A673 (cell line): ENCODE measurements at regions not wholly inside any gene's neighbourhood (a gene's known extent, or its start where the extent isn't known, plus 50 kb on each side); places are given as distances from the start of the nearest gene placed in this dataset.
"Not testable (repeated sequence)": the region's sequence is repeated elsewhere in the genome, so short reads cannot be mapped to it uniquely, and the experiment has no call there.

Experiments
- EZH2 ChIP-seq: fragments of 200-600 bp; sonication (generic); IDR thresholded peaks from 2 replicates; pipeline ENCODE4 v1.6.1; 2017; ENCODE audit warnings: borderline replicate concordance, low read depth, mild to moderate bottlenecking, mixed read lengths, antibody characterized with exemption, low read length; ENCODE audit not compliant: poor library complexity, severe bottlenecking
- TF ChIP-seq, protein P1 (sequence below): fragments of 300-800, 200-600 bp; sonication (generic); conservative IDR thresholded peaks from 2 replicates; pipeline ENCODE4 v1.5.1; 2017; ENCODE audit warnings: low read depth, mild to moderate bottlenecking, antibody characterized with exemption, low read length, moderate library complexity, mixed read lengths

DNA sequence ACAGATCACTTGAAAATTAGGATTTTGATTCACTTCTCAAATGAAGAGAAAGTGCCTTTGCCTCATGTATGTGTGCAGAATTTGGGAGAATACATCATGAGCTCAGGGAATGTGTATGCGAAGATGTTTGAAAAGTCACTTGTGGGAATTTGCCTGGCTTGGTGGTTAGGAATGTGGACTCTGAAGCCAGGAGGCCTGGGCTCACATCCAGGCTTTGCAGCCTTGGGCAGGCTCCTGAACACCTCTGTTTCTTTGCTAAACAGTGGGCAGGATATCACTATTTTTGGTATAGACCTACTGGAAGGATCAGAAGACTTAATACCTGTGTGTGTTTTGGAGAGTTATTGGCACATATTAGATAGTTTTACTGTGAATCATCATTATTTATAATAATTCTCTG lies 295.0 kb upstream of the PLGLB2 start:
- TF ChIP-seq, protein P1, sequence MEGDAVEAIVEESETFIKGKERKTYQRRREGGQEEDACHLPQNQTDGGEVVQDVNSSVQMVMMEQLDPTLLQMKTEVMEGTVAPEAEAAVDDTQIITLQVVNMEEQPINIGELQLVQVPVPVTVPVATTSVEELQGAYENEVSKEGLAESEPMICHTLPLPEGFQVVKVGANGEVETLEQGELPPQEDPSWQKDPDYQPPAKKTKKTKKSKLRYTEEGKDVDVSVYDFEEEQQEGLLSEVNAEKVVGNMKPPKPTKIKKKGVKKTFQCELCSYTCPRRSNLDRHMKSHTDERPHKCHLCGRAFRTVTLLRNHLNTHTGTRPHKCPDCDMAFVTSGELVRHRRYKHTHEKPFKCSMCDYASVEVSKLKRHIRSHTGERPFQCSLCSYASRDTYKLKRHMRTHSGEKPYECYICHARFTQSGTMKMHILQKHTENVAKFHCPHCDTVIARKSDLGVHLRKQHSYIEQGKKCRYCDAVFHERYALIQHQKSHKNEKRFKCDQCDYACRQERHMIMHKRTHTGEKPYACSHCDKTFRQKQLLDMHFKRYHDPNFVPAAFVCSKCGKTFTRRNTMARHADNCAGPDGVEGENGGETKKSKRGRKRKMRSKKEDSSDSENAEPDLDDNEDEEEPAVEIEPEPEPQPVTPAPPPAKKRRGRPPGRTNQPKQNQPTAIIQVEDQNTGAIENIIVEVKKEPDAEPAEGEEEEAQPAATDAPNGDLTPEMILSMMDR = not testable (repeated sequence)
- not testable (repeated sequence) for TF ChIP-seq EZH2
